ENCODE measurements at regions not wholly inside any gene's neighbourhood (a gene's known extent, or its start where the extent isn't known, plus 50 kb on each side); places are given as distances from the start of the nearest gene placed in this dataset.
A peak's percentile ranks its signal among the peaks of the same experiment; 100 is the strongest.
"Not testable (repeated sequence)": the region's sequence is repeated elsewhere in the genome, so short reads cannot be mapped to it uniquely, and the experiment has no call there.

DNA sequence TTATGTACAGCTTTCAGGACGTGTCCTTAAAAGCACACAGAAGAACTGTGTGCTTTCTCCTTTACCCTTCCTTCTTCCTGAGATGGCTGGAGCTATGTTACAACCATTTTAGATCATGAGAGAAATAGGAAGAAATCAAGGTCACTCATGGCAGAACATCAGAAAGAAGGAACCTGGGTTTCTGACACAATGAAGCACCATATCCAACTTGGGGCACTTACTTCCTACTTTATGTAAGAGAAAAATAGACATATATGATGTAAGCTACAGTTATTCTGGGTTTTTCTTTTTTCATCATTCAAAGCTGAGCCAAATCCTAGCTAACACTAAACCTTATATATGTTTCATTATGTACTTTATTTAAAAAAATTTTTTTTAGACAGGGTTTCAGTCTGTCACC lies 79.5 kb downstream of the FAM161A start:
- no peak for DNase-seq (ENCODE audit: low read depth)

DNA sequence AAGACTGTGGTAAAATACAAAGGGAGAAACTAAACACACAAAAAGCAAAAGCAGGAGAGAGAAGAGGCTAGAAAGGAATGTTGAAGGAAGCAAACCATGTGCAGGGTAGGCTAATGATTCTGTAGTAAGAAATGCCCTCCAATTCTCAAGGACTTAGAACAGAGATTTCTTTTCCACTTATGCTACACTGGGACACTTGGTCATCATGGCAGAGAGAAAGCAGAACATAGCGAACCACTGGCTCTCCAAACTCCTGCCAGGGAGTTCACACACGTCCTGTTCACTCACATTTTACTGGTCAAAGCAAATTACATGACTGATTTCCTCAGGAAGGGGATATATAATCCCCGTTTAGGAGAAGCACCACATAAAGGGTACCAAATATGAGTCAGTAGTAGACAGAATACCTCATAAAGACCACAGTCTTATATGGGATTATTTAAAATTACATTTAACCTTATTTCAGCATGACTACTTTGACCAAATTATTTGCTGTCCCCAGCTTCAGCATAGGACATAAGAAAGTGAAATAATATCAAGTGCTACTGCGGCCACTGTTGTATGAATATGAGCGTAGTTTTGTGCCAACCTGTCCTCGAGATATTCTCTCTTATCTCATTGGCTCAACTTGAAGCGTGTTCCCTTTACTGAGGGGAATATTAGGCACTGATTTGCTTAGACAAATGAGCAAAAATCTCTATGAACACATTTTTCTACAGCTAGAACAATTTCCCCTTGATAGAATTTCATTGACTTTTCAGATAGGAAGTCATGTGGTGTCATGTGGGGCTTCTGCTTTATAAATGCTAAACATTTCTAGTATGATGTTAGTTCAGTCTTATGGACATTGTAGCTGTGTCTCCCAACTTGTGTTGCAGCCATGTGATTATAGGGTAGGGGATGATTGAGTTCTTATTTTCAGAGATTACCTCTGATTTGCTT lies 81.7 kb downstream of the FAM161A start:
- DNase-seq (ENCODE audit: low read depth) = no peak

DNA sequence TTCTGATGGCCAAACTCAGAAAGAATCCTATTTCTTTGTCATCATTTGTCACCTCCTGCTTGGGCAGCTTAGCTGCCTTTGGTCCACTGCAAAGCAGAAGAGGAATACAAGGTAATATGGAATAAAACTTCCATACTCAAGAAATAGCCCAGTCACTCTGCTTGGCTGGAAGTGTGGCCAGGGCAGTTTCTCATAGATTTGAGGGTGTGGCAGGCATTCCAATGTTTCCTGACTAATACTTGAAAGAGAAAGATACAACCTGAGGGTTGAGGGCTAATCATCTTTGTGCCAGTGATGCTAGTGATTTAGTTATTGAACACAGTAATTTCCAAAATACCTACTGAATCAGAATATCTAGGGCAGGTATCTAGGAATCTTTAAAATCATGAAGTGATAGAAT lies 83.1 kb downstream of the FAM161A start:
- no peak for DNase-seq (ENCODE audit: low read depth)

- DNase-seq (ENCODE audit: low read depth) = no peak
These were observed 83.6 kb downstream of the FAM161A start for GRCh38 chr2:61770298-61770697.

DNA sequence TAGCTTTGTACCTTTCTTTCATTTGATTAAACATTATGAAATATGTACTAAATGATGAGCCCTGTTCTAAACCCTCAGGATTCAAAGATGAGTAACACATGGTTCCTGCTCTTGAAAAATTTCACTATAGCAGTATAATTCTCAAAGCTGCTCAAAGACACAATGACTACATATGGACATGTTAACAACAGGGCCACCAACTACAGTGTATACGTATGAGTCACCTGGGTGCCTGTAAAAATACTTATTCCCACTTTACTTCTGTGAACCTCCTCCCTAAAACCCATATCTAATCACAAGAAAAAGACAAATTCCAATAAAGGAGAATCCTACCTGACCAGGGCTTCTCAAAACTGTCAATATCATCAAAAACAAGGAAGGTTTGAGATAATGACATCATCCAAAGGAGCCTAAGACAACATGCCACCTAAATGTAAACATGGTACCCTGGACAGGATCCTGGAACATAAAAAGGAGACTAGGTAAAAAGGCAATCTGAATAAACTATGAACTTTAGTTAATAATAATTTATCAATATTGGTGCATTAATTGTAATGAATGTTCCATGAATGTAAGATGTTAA lies 84.7 kb downstream of the FAM161A start:
- no peak for DNase-seq (ENCODE audit: low read depth)

- peak; percentile 99 for DNase-seq (ENCODE audit: low read depth)
These were observed 89.6 kb downstream of the FAM161A start for GRCh38 chr2:61764035-61764800.

- peak; percentile 90 for DNase-seq (ENCODE audit: low read depth)
These were observed 90.2 kb downstream of the FAM161A start for GRCh38 chr2:61763605-61764034.

GRCh38 chr2:61762292-61762691 lies 91.6 kb downstream of the FAM161A start:
- no peak for DNase-seq (ENCODE audit: low read depth)

GRCh38 chr2:61759718-61760117 lies 94.1 kb downstream of the FAM161A start:
- peak; percentile 74 for DNase-seq (ENCODE audit: low read depth)

GRCh38 chr2:61759005-61759404 lies 94.9 kb downstream of the FAM161A start:
- DNase-seq (ENCODE audit: low read depth) = peak; percentile 50

DNA sequence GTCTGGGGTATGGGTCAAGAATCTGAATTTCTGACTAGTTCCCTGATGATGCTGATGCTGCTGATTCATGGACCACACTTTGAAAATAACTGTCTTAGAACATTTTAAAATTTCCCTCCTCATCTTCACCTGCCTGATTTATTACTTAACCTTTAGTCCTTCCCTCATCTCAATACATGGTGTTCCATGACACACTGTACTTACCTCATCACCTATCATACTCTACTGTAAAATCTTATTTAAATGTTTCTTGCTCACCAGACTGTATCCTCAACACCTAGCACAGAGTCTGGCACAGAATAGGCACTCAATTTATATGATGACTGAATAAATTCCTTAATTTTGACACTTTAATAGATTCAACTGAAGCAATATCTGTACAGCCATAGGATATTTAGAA lies 95.7 kb downstream of the FAM161A start:
- no peak for DNase-seq (ENCODE audit: low read depth)

GRCh38 chr2:61753512-61753911 lies 100.3 kb downstream of the FAM161A start:
- no peak for DNase-seq (ENCODE audit: low read depth)

- peak; percentile 83 for DNase-seq (ENCODE audit: low read depth)
These were observed 103.2 kb downstream of the FAM161A start for GRCh38 chr2:61750624-61751023.

DNA sequence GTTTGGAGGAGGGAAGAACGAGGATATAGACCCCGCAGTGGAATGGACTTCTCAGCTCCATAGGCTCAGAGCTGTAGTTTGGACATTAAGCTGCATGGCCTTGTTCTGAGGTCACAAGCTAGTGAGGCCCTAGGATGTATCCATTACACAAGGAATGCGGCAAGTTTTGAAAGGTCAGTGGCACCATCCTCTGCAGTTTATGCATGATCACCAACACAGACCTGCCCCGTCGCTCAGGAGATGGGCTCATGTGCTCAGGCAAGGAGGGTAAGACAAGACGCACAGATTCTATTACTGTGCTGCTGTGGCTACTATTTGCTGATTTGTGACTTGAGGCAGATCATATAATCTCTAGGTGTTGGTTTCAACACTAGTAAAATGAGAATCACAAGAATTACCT lies 110.9 kb downstream of the FAM161A start:
- DNase-seq (ENCODE audit: low read depth) = no peak

DNA sequence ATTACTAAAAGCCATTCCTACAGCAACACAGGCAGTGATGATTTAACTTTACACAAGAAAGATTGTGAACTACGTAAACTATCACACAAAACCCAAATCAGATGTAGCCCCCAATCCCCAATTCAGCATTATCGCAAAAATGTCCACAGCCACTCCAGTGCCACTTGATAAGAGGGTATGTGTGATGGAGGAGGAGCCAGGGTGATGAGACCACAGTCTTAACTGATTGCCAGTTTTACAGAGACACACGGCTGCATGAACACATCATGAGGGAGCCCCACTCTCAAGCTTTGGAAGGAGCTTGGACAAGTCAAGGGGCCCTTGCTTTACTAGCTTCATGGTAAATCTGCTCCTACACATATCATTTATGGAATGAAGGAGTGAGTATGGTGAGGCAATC lies 116.0 kb downstream of the FAM161A start:
- DNase-seq (ENCODE audit: low read depth) = no peak

GRCh38 chr2:61736953-61737352 lies 116.9 kb downstream of the FAM161A start:
- DNase-seq (ENCODE audit: low read depth) = no peak

GRCh38 chr2:61733563-61733962 lies 120.3 kb downstream of the FAM161A start:
- no peak for DNase-seq (ENCODE audit: low read depth)

DNA sequence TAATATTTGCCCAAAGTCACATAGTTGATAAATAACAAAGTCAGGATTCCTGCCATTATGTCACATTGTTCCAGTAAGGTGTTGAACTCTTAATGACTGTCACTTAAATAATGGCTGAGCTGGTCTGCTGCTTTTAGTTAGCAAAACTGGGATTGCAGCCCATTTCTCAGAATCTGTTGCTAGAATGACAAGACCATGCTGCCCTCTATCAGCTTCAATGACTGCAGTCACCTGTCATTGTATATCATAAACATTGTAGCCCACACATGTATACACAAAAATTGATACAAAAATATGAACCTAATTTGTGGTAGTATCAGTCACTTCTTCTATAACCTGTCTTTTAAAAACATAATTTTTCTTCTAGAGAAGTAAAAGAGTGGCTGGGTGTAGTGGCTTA lies 121.1 kb downstream of the FAM161A start:
- no peak for DNase-seq (ENCODE audit: low read depth)

DNA sequence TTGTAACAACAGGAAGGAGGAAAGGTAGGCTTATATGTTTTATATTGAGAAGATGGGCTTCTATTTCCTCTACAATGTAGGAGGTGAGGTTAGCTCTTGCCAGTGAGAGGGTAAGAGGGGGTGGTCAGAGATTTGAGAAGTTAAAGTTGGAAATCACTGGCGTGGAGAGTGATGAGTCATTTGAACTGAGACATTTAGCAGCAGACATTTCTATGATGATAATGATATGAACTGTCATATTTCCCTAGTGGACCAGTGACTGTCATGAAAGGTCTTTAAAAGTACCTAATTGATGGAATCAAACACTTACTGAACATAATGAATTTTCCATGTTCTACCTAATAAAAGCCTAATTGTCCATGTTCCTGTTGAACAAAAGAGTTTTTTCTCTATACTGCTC lies 126.1 kb downstream of the FAM161A start:
- peak; percentile 7 for DNase-seq (ENCODE audit: low read depth)

DNA sequence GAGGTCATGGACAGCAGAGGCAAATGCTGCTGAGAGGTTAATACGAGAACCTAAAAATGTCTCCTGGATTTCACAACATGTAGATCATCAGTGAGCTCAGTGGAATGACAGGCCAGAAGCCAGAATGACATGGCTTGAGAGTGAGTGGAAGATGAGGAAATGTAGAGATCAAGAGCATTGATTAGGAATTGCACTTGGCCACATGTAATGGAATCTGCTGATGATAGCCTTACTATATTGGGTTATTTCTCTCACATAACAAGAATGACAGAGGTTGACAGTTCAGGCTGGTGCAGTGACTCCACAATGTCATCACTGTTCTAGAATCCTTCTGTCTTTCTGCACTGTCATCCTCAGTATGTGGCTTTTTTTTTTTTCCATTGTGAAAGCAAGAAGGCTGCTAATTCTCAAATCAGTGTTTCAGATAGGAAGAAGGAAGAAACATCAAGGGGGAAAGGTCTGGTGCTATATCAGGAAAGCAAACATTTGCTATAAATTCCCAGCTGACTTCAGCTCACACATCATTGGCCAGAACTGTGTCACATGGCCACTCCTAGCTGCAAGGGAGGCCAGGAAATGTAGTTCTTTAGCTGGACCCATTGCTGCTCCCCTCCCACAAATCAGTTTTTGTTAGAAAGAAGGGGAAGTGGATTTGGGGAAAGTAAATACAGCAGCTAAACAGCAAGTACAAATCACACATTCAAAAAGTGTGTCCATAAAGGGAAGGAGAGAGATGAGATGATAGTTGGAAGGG lies 127.2 kb downstream of the FAM161A start:
- DNase-seq (ENCODE audit: low read depth) = peak; percentile 14

DNA sequence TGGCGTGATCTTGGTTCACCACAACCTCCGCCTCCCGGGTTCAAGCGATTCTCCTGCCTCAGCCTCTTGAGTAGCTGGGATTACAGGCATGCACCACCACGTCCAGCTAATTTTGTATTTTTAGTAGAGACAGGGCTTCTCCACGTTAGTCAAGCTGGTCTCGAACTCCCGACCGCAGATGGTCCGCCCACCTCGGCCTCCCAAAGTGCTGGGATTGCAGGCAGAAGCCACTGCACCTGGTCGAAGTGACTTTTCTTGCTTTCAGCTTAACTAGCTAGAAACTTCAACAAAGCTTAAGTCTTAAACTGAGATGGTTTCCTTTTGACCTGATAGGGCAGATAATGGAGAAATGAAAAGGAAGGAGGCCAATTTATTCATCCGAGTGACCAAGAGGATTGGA lies 130.5 kb downstream of the FAM161A start:
- not testable (repeated sequence) for DNase-seq (ENCODE audit: low read depth)

- DNase-seq (ENCODE audit: low read depth) = no peak
These were observed 131.1 kb downstream of the FAM161A start for GRCh38 chr2:61722800-61723199.

All from EH (cell line).